HG03565 (cell line): ENCODE measurements at regions not wholly inside any gene's neighbourhood (a gene's known extent, or its start where the extent isn't known, plus 50 kb on each side); places are given as distances from the start of the nearest gene placed in this dataset.
A peak's percentile ranks its signal among the peaks of the same experiment; 100 is the strongest.
"Not testable (repeated sequence)": the region's sequence is repeated elsewhere in the genome, so short reads cannot be mapped to it uniquely, and the experiment has no call there.

Experiments used
- ATAC-seq: cut with Tn5 transposase; IDR thresholded peaks from one replicate; pipeline ENCODE4 v1.9.1; 2021; ENCODE audit warnings: mild to moderate bottlenecking, moderate library complexity; ENCODE audit not compliant: unreplicated experiment

DNA sequence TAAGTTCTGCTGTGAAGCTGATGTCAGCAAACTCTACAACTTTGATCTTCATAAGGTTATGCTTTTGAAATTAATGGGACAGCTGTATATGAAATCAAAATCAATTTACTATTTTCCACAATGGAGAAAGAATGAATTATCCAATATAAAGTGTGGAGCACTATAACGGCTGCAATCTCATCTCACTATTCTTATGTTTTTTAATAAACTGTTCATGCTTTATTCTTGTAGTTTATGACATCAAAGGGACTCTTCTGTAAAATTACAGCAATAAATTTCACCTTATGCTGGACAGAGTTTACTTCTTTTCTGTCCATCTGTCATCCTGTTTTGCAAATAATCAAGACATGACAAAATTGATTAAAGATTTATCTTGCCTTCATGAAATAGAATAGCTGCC is 192.5 kb downstream of the TECRL start:
- ATAC-seq = no peak

DNA sequence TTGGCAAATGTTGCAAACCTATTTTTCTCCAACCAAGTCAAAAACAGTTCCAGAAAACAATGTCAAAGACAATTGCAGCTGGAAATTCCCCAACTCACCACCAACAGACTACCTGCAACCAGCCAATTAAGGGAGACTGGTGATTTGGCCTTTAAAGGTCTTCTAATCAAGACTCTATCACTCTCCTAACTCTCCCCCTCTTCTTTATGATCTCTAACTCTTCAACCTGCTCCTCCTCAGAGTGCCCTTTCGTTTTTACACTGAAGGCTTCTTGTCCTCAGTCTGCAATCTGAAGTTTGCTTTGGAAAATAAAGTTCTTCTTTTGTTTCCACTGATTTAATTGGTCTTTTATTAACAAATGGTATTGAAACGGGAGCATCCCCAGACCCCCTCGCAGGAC is 203.9 kb downstream of the TECRL start:
- ATAC-seq = no peak

DNA sequence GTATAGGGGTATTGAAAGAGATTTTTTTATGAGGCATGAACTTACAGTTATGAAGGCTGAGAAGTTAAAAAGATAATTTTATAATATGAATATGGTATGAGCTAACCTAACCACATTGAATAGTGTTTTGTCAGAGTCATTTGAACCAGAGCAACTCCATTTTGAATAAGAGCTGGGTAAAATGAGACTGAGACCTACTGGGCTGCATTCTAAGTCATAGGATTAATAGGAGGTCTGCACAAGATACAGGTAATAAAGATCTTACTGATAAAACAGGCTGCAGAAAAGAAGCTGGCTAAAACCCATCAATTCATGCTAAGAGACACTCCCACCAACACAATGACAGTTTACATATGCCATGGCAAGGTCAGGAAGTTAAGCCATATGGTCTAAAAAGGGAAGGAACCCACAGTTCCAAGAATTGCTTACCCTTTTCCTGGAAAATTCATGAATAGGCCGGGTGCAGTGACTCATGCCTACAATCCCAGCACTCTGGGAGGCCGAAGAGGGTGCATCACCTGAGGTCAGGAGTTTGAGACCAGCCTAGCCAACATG is 209.2 kb downstream of the TECRL start:
- no peak for ATAC-seq

DNA sequence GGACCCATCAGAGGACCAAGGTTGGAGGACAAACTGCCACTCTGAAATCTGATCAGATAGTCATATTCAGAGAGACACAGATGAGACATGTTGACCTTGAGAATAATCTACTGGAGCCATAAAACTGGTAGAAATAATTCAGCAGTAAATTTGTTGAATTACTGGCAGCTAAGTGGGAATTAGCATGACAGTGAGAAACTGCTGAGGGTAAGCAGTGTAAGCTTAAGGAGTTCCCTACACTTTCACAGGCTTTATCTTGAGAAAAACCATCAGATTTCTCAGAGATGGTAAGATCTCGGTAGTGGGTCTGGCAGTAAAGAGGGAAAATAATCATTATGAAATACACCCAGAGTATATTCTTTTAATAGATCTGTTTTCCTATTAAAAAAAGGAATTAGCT is 213.7 kb downstream of the TECRL start:
- ATAC-seq = no peak

DNA sequence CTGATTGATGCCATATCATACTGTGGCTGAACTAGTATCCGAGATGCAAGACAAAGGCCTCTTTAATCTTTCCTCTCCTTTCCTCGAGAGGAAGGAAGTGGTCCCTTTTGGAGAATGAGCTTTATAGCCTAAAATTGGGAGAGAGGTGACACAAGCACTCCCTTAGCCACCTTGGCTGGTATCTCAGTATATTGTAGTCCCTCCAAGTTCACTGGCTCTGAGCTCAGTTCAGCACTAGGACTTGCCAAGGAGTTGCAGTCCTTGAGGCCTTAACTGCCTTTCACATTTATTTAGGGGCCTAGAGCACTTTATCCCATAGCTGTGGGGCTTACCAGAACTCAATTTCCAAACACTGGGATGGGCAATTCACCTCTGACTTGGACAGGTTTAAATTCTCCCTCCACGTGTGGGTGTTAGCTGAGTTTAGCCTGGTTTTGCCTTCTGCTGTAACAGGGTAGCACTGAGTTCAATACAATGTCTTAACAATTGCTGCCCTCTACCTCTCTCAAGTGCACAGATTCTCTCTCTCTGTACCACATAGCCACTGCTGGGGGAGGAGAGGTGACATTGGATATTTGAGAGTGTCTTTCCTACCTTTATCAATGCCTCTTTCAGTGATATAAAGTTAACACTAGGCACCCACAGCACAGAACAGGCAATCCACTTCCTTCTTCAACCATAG is 216.4 kb downstream of the TECRL start:
- ATAC-seq = no peak

DNA sequence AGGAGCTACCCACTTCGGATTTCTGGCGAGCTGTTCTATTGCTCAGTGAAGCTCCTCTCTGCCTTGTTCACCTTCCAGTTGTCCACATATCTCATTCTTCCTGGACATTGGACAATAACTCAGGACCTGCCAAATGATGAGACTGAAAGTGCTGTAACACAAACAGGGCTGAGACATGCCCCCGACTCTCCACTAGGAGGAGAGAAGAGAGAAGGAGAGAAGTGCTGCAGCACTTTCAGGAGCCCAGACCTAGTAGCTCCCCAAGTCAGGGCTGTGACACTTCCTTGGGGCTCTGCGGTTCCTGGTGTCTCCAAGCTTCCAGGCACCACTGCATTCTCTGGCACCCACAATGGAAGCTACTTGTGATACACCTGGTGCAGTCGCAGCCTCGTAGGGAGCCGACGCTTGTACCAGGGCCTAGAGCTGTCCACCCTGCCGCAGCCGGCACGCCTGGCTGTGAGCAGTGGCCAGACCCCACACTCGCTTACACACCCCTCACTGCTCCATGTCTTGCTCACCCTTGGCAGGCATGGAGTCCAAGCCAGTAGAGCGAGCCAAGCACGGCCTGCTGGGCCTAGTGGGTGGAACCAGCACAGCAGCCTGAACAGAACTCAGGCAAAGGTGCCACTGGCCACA is 234.9 kb downstream of the TECRL start:
- no peak for ATAC-seq

DNA sequence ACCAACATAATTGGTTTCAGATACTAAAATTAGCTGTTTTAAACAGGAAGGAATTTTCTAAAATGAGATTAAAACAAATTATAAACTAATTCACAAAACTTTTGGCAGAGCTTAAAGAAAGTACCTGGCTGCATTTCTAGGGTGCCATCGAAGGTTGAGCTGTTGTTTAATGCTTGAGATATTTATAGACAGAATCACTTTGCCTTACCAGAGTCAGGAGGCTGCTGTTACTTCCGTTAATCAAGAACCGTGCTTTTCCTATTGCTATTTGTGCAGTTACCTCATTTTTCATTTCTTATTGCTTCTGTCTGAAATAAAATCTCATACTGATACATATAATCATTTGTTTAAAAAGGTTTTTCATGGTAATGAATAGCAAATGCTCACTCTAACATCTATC is 242.9 kb downstream of the TECRL start:
- no peak for ATAC-seq

DNA sequence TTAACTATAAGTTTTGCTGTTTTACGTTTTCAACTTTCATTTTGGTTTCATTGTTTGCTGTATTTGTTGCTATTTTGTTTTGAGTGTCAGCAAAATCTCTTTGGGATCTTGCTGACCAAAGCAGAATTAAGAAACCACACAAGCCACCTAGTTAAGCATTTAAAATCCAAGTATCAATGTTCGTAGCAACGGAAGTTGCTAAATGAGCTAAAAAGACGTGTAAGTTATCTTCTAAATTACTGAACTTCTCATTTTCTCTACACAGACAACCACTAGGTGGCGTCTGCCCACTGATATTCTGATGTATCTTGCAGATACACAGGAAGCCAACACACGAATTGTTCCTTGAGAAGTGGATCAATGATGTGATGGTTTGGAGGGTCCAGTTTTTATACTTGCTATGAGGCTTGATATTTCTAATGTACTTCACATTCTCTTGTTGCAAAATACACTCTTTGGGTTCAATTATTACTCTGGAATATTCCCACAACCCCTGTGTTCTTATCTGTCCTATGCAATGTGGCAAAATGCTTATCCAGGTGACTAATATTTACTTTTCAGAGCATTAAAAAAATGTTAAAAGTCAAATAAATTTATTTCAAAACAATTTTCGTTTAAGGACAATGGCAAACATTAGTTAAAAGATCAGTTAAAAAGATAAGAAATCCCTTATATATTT is 250.5 kb downstream of the TECRL start:
- peak; percentile 90 for ATAC-seq

DNA sequence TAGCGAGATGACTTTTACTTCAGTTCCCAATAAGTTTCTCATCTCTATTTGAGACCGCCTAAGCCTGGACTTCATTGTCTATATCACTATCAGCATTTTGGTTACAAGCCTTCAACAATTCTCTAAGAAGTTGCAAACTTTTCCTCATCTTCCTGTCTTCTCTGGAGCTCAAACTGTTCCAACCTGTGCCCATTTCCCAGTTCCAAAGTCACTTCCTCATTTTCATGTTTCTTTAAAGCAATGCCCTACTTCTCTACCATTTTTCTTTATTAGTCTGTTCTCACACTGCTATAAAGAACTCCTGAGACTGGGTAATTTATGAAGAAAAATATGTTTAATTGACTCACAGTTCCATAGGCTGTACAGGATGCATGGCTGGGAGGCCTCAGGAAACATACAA is 251.9 kb downstream of the TECRL start:
- ATAC-seq = no peak

DNA sequence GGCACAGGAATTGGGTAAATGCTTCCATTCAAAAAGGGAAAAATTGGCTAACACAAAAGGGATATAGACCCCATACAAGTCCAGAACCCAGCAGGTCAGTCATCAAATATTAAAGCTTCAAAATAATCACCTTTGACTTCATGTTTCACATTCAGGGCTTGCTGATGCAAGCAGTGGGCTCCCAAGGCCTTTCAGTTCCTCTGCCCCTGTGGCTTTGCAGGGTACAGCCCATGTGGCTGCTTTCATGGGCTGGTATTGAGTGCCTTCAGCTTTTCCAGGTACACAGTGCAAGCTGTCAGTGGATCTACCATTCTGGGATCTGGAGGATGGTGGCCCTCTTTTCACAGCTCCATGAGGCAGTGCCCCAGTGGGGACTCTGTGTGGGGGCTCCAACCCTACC is 253.0 kb downstream of the TECRL start:
- ATAC-seq = no peak

DNA sequence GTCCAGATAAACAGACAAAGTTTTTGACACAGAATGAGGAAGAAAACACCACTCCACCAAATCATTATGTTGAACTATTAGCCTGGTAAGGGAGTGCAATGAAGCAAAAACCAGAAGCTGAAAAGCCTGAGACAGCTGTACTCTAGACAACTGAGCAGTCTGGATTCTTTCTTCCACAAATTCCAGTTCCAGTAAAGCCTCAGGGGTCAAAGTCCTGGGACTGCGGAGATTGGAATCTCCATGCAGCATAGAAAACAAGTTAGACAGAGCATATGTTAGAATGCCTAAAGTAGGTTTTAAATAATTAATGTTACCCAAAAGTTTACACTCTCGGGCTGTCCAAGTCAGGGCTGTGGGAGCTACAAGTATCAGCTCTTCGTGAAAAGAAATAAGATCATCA is 263.2 kb downstream of the TECRL start:
- ATAC-seq = no peak

DNA sequence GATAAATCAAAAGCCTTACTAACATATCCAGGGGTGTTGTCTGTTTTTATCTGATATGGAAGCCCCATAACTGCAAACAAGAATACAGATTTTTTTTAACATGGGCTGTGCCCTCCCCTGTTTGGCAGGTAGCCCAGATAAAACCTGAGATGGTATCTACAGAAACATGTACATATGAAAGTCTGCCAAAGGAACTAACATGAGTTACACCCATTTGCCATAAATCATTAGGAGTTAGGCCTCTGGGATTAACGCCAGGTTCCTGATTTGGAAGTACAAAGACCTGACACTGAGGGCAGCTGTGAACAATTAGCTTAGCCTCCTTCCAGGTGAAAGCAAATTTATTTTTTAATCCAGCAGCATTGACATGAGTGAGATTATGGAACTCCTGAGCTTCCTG is 264.3 kb downstream of the TECRL start:
- no peak for ATAC-seq

DNA sequence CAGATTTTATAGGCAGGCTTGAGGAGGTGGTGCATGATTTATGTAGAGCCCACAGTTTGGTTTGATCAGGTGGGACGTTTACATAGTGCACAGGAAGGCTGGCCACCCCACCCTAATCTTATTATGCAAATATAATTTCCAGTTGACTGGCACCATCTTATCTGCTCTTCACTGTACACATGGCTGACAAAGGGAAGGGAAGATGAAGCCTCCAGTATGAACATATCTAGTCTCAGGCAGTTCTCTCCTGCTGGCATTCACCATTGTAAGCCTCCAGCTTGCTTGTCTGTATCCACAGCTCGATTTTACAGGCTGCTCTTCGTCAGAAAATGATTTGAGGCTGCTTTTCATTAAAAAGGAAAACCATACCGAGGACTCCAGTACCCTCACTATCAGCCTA is 278.3 kb downstream of the TECRL start:
- no peak for ATAC-seq

DNA sequence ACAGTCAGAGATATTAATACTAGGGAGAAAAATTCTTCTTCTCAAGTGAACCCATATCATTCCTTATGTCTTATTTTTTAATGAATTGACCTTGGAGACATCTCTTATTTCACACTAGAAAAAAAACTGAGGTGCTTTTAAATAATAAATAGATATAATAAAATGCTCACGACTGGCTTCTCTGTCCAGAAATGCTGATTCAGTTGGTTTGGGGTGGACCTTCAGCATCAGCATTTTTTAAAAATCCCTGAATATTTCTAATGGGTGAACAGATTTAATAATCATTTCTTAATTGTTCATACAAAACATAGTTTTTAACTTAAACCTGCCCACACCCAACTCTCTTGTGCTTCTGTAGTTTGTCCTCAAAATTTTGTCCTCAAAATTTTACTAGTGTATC is 283.9 kb downstream of the TECRL start:
- ATAC-seq = no peak

DNA sequence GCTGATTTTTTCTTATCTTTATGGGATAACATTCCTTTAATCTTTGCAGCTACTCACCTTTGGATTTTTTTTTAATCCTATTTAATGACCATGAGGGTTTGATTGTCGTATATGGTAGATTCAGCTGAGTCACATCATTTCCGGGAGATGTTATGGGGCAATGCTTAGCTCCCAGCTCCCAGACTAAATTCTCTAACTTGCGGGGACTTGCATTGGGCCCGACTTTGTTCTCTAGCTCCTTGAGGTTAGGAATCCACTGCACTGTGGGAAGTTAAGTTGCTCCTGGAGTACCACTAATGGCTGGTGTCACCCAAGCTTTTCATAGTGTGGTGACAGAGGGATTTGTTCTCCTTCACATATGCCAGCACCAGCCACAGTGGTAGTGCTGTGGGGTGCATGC is 287.4 kb downstream of the TECRL start:
- no peak for ATAC-seq

DNA sequence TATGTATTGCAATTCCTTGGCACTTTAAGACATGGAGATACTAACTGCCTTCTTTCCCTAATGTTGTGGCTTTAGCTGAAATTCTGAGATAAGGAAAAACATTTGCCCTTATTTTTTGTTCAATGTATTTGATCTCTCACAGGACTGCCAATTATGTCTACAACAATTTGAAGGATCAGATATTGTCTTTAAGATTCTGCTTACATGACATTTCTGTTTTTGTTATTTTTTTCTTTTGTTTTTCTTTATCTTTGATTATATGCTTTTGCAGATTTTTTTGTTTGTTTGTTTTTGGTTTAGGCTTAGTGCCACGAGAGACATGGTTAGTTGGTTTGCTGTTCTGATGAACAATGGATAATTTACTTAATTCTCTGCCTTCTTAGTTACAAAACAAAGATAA is 303.3 kb downstream of the TECRL start:
- no peak for ATAC-seq

DNA sequence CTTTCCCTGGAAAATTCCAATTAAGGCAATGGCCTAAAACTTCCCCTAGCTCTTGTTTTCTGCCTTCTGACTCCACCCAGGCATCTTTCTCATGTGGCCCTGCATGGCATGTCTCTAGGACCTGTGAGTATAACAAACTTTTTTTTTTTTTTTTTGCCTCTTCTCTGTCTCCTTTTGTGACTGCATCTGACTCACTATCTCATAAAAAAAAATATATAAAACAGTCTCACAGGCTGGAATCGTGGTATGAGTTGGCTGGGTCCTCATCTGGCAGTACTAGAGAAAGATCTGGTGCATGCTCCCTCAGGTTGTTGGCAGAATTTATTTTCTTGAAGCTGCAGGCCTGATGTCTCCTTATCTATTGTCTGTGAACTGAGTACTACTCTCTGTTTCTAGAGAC is 313.9 kb downstream of the TECRL start:
- no peak for ATAC-seq

DNA sequence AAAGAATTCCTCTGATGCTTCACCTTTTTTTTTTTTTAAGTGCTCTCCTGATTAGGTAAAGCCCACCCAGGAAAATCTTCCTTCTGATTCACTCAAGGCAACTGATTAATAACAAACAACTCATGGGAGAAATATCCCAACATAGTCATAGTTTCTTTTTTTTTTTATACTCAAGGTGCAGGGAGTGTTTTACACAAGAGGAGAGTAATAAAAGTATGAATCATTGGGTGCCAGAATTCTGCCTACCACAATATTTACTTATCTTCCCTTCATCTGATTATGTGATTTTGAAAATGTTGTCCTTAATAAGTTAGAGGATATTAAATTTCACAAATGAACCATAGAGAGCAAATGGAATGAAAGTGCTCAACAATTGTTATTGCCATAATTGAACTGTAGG is 329.9 kb downstream of the TECRL start:
- ATAC-seq = no peak

DNA sequence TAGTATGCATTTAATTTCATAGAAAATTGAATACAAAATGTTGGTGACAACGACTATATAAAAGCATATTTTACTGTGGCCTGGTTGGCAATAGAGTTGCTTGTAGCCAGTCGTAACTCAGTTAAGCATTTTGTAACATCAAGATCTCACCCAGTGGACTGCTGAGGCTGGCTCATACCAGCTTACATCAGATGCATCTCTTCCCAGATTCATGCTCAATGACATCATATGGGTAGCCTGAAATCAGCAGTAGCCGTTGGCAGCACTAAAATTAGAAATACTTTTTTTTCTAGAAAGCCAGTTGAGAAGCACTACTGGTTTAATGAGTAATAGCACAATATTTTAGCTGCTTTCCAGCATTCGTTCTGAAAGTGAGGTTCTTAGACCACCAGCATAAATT is 341.2 kb downstream of the TECRL start:
- ATAC-seq = no peak

DNA sequence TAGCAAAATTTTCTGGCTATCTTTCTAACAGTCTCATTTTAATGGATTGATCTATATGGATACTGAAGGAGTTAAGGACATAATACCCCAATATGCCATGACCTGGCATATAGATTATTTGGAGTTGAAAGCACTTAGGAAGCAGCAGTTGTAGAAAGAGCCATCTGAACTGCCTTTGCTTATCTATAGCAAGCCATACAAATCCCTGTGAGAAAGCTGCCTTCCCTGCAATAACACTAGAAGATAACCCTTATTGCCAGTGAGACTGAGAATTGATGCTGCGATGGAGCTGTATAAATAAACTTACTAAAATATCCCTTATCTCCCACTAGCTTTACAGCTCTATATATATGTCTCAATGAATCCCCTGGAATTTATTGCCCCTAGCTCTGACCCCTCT is 346.3 kb downstream of the TECRL start:
- no peak for ATAC-seq

DNA sequence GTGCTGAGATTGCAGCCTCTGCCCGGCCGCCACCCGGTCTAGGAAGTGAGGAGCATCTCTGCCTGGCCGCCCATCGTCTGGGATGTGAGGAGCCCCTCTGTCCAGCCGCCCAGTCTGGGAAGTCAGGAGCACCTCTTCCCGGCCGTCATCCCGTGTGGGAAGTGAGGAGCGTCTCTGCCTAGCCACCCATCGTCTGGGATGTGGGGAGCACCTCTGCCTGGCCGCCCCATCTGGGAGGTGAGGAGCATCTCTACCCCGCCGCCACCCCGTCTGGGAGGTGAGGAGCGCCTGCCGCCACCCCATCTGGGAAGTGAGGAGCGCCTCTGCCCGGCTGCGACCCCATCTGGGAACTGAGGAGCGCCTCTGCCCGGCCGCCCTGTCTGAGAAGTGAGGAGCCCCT is 372.2 kb downstream of the TECRL start:
- not testable (repeated sequence) for ATAC-seq

DNA sequence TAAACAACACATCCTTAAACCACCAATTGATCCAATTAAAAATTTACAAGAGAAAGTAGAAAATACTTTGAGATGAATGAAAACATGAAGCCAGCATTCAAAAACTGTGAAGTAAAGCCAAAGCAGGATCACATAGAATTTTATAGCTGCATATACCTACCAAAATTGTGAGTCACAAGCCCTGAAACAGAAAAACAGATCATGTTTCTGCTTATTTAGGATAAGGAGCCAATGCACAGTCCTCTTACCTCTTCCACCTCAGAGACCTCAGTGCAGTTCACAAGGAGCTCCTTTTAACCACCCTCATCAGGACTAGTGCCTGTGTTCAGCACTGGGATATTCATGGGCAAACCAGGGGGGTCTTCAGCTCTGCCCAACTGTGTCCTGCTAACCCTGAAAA is 386.7 kb downstream of the TECRL start:
- no peak for ATAC-seq
